ENCODE measurements at regions not wholly inside any gene's neighbourhood (a gene's known extent, or its start where the extent isn't known, plus 50 kb on each side); places are given as distances from the start of the nearest gene placed in this dataset.

DNA sequence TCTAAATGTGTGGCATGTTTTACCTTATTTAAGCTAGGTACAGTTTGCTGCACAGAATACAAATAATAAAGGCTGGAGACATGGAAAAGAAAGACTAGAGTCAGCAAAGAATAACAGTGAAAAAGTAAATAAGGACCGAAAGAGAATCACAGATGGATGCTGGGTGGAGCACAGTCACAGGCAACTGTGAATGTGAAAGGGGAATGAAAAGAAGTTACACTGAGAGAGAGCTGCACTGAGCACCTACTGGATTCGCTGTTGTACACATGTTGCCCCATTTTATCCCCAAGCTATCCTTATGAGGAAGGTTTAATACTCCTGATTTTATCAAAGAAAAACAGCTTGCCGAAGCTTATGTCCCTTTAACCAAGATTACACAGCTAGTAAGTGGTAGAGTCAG lies 165.4 kb upstream of the RGMB start:
- TF ChIP-seq, protein P1, sequence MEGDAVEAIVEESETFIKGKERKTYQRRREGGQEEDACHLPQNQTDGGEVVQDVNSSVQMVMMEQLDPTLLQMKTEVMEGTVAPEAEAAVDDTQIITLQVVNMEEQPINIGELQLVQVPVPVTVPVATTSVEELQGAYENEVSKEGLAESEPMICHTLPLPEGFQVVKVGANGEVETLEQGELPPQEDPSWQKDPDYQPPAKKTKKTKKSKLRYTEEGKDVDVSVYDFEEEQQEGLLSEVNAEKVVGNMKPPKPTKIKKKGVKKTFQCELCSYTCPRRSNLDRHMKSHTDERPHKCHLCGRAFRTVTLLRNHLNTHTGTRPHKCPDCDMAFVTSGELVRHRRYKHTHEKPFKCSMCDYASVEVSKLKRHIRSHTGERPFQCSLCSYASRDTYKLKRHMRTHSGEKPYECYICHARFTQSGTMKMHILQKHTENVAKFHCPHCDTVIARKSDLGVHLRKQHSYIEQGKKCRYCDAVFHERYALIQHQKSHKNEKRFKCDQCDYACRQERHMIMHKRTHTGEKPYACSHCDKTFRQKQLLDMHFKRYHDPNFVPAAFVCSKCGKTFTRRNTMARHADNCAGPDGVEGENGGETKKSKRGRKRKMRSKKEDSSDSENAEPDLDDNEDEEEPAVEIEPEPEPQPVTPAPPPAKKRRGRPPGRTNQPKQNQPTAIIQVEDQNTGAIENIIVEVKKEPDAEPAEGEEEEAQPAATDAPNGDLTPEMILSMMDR (IDR thresholded peaks at IDR 0.05; ENCODE audit: poor library complexity, severe bottlenecking) = no peak
- TF ChIP-seq, protein P2, sequence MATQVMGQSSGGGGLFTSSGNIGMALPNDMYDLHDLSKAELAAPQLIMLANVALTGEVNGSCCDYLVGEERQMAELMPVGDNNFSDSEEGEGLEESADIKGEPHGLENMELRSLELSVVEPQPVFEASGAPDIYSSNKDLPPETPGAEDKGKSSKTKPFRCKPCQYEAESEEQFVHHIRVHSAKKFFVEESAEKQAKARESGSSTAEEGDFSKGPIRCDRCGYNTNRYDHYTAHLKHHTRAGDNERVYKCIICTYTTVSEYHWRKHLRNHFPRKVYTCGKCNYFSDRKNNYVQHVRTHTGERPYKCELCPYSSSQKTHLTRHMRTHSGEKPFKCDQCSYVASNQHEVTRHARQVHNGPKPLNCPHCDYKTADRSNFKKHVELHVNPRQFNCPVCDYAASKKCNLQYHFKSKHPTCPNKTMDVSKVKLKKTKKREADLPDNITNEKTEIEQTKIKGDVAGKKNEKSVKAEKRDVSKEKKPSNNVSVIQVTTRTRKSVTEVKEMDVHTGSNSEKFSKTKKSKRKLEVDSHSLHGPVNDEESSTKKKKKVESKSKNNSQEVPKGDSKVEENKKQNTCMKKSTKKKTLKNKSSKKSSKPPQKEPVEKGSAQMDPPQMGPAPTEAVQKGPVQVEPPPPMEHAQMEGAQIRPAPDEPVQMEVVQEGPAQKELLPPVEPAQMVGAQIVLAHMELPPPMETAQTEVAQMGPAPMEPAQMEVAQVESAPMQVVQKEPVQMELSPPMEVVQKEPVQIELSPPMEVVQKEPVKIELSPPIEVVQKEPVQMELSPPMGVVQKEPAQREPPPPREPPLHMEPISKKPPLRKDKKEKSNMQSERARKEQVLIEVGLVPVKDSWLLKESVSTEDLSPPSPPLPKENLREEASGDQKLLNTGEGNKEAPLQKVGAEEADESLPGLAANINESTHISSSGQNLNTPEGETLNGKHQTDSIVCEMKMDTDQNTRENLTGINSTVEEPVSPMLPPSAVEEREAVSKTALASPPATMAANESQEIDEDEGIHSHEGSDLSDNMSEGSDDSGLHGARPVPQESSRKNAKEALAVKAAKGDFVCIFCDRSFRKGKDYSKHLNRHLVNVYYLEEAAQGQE (IDR thresholded peaks at IDR 0.05; ENCODE audit: borderline replicate concordance) = no peak
- no peak for TF ChIP-seq MXI1 (conservative IDR thresholded peaks at IDR 0.05; ENCODE audit: poor library complexity, severe bottlenecking)
- TF ChIP-seq POLR2AphosphoS5 (IDR thresholded peaks at IDR 0.05) = no peak
- no peak for TF ChIP-seq SMC3 (conservative IDR thresholded peaks at IDR 0.05; ENCODE audit: poor library complexity)
- TF ChIP-seq EP300 (conservative IDR thresholded peaks at IDR 0.05; ENCODE audit: poor library complexity, severe bottlenecking) = no peak
- H3K9me2 ChIP-seq (ENCODE audit: insufficient read depth, low read length) = no peaks in the 10 kb centered on the region
- H2AFZ ChIP-seq (ENCODE audit: low read depth, low read length) = no peak overlapping the region
- no peaks in the 10 kb centered on the region for H3K9me3 ChIP-seq (ENCODE audit: low read length)
- H3K27me3 ChIP-seq (ENCODE audit: insufficient read depth, low read depth, low read length) = no peaks in the 10 kb centered on the region
- no peak overlapping the region for H3K4me2 ChIP-seq (ENCODE audit: low read length)
- H3K79me2 ChIP-seq (replicated peaks; ENCODE audit: insufficient read depth, low read length) = no peaks in the 10 kb centered on the region
- no peak overlapping the region for H3K4me3 ChIP-seq (ENCODE audit: low read length)
- no peaks in the 10 kb centered on the region for H3K36me3 ChIP-seq (ENCODE audit: insufficient read depth, low read length)
- H4K20me1 ChIP-seq (ENCODE audit: insufficient read depth) = no peaks in the 10 kb centered on the region
- H3K9ac ChIP-seq (ENCODE audit: low read length) = no peak overlapping the region
- H3K27ac ChIP-seq (ENCODE audit: low read length) = no peak overlapping the region
- no peaks in the 10 kb centered on the region for H3F3A ChIP-seq (ENCODE audit: insufficient read depth, low read length, poor library complexity, severe bottlenecking)

DNA sequence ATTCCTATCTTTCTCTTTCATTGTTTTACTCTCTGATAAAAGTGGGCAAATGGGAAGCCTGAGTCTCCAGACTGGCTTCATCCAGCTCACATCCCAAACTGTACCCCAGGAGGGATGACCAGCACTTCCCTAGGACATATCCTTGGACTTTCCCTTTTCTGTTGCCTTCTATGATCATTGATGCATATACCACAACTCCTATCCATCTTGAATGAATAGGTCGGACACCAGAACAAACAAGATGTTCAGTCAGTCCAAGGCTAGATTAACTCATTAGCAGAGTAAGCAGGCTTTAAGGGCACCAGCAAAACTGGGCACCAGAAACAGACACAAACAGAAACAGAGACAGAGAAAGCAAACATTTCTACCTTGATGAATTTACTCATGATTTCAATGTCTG lies 159.1 kb upstream of the RGMB start:
- no peak for TF ChIP-seq RAD21 (conservative IDR thresholded peaks at IDR 0.05)
- TF ChIP-seq EP300 (conservative IDR thresholded peaks at IDR 0.05; ENCODE audit: poor library complexity, severe bottlenecking) = no peak
- no peak for TF ChIP-seq TAF1 (IDR thresholded peaks at IDR 0.05; ENCODE audit: low read depth)
- no peak for TF ChIP-seq MXI1 (conservative IDR thresholded peaks at IDR 0.05; ENCODE audit: poor library complexity, severe bottlenecking)
- no peak for TF ChIP-seq SMC3 (conservative IDR thresholded peaks at IDR 0.05; ENCODE audit: poor library complexity)
- no peak for TF ChIP-seq EZH2 (IDR thresholded peaks at IDR 0.05; ENCODE audit: borderline replicate concordance, insufficient read depth, low read length, poor library complexity, severe bottlenecking)
- TF ChIP-seq, protein P1 (IDR thresholded peaks at IDR 0.05; ENCODE audit: poor library complexity, severe bottlenecking) = no peak
- TF ChIP-seq, protein P2 (IDR thresholded peaks at IDR 0.05; ENCODE audit: borderline replicate concordance) = no peak
- no peak for TF ChIP-seq POLR2AphosphoS5 (IDR thresholded peaks at IDR 0.05)
- H2AFZ ChIP-seq (ENCODE audit: low read depth, low read length) = no peak overlapping the region

More for the DNA sequence above, 159.1 kb upstream of the RGMB start:
- no peak overlapping the region for H3K9ac ChIP-seq (ENCODE audit: low read length)
- H3F3A ChIP-seq (ENCODE audit: insufficient read depth, low read length, poor library complexity, severe bottlenecking) = no peaks in the 10 kb centered on the region
- H4K20me1 ChIP-seq (ENCODE audit: insufficient read depth) = no peaks in the 10 kb centered on the region
- no peaks in the 10 kb centered on the region for H3K9me3 ChIP-seq (ENCODE audit: low read length)
- no peaks in the 10 kb centered on the region for H3K79me2 ChIP-seq (replicated peaks; ENCODE audit: insufficient read depth, low read length)
- H3K9me2 ChIP-seq (ENCODE audit: insufficient read depth, low read length) = no peaks in the 10 kb centered on the region
- no peaks in the 10 kb centered on the region for H3K27me3 ChIP-seq (ENCODE audit: insufficient read depth, low read depth, low read length)
- H3K36me3 ChIP-seq (ENCODE audit: insufficient read depth, low read length) = no peaks in the 10 kb centered on the region
- H3K4me3 ChIP-seq (ENCODE audit: low read length) = no peak overlapping the region
- H3K27ac ChIP-seq (ENCODE audit: low read length) = no peak overlapping the region
- H3K4me2 ChIP-seq (ENCODE audit: low read length) = no peak overlapping the region
